GM18499 (cell line): ENCODE measurements at regions not wholly inside any gene's neighbourhood (a gene's known extent, or its start where the extent isn't known, plus 50 kb on each side); places are given as distances from the start of the nearest gene placed in this dataset.

ENCODE experiments used
- ATAC-seq: cut with Tn5 transposase; IDR thresholded peaks from one replicate; pipeline ENCODE4 v1.9.1; 2021; ENCODE audit warnings: moderate number of reproducible peaks; ENCODE audit not compliant: insufficient read depth, unreplicated experiment

GRCh38 chr2:41943159-41943558 is 104.7 kb upstream of the PKDCC start:
- ATAC-seq, result no peak

GRCh38 chr2:41944220-41944880 is 103.5 kb upstream of the PKDCC start:
- ATAC-seq, result no peak

- no peak for ATAC-seq
Observed at GRCh38 chr2:41947701-41948396, 100.0 kb upstream of the PKDCC start.

DNA sequence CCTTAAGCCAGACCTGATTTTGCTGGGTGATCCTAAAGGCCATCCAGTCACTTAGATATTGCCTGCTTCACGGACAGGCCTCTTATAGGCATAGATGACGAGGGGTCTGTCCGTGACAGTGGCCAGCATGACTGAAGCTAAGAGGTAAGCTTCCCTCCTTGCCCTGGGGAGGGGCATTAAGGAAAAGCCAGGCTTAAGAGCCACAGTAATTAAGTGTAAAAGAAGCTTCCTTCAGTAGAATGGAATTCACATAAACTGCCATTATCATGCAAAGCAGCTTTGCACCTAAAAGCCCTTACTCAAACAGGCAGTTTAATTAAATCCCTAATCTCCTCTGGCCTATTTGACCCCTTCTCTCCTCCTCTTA is 99.4 kb upstream of the PKDCC start:
- no peak for ATAC-seq

GRCh38 chr2:41949091-41949882 is 98.5 kb upstream of the PKDCC start:
- ATAC-seq, result no peak

DNA sequence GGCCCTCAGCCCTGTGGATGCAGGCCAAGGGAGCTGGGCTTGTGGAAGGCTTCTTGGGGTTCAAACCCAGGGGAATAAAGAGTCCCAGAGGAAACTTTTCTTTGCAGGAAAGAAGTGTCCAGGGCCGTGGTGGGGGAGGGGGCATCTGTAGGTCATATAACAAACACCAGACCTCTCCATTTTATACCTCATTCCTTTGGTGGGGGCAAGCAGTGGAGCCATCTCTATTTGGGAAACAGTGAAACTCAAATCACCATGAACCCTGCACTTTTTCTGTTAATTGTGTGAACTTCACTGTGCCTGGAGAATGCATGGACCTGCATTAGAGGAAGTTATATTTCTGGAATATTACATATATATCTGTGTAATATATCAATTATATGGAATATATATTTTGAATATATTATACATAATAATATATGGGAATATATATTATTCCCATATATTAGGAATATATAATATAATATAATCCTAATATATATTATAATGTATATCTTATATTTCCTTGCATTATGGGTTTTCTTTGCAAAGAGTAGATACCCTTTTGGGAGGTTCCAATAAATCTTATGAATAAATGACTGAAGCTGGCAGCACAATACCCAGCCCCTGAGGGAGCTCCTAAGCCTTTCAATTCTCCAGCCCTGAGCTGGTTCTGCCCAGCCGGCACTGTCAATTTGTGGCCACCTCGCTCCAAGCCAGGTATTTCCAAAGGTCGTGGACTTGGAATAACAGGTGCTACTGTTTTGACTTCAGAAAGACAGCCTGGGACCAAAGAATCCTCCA is 97.7 kb upstream of the PKDCC start:
- ATAC-seq, result no peak

DNA sequence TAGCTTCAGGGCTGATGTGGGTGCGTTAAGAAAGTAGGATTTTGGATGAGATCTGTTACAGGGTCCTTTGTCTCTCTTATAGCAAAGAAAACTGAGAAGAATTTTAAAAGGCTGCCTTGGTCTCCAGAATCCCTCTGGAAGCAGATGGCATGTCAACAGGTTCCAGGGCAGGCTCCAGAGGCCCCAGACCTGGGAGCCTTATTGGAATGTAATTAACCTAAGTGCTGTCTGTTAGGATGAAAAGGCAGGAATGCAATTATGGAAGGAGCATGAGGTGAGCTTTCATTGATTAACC is 97.2 kb upstream of the PKDCC start:
- ATAC-seq, result no peak

DNA sequence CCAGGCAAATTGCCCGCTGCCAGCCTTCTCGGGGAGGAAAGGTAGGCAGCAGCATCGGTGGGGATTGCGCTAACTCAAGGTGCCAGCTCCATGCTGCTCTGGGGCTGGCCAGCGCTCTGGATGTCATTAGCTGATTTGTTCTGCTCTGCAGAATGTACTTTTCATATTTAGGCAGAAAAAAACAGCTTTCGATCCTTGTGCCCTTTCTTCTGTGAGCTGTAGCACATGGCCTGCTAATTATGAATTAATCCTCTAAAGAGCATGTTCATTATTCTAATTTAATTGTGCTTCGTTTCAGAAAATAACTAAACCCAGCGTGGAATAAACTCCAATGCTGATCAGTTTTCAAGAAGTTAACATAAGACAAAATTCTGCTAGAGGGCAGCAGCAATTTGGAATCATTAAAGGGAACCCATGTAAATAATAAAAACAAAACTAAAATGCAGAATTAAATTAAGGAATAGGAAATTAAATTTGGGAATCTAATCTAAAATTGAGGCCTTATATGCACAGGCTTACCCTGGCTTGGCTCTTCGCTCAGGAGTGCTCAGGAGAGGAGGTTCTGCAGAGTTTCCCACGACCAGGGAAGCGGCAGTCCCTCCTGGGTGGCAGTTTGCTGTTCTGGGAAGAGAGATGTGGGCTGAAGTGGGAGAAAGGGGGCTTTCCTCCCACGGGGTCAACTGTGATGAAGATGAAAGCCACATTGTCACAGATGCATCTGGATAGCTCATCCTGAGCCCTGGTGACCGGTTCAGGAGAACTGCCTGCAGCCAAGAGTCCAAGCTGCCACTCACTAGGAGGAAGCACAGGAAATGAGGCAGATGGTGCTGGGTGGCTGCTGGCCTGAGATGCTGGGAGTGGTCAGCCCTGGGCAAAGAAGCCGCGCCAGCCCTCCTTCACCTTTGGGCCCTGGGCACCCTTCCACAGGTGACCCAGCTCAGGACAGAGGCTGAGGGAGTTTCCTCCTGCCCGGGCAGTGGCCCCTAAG is 93.2 kb upstream of the PKDCC start:
- no peak for ATAC-seq

- ATAC-seq, result no peak
Observed at GRCh38 chr2:41955316-41956043, 92.3 kb upstream of the PKDCC start.

- no peak for ATAC-seq
Observed at GRCh38 chr2:41957431-41957830, 90.4 kb upstream of the PKDCC start.

DNA sequence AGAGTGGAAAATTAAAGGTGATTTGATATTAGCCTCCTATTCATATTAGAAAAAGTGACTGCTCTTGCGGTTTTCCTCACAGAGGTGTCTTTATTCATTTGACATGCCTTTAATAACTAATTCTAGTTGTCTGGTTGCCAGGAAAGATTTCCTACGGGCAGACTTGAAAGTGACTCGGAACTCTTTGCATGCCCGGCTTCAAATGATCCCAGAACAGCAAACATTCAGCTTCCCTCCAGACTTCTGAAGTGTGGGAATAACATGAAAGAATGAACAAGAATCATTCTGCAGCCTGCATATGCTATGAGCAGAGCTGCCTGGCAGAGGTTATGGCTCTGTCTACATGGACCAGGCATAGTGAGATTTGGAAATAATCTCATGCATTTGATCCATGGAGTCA is 89.6 kb upstream of the PKDCC start:
- ATAC-seq, result no peak

DNA sequence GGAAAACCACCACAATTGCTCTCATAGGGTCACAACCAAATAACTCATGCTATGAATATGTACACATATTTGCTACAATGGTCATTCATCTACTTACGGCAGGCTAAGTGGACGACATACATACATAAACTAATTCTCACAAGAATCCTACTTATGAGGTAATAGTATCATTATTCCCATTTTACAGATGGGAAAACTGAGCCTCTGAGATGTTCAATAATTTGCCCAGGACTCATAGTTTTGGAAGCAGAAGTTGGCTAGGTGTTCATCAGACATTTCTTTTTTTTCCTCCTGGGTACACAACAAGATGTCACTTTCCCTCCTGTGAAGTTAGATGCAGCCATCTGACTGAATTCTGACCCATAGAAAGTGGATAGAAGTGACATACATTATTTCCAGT is 89.0 kb upstream of the PKDCC start:
- no peak for ATAC-seq

GRCh38 chr2:41959760-41960159 is 88.1 kb upstream of the PKDCC start:
- no peak for ATAC-seq

DNA sequence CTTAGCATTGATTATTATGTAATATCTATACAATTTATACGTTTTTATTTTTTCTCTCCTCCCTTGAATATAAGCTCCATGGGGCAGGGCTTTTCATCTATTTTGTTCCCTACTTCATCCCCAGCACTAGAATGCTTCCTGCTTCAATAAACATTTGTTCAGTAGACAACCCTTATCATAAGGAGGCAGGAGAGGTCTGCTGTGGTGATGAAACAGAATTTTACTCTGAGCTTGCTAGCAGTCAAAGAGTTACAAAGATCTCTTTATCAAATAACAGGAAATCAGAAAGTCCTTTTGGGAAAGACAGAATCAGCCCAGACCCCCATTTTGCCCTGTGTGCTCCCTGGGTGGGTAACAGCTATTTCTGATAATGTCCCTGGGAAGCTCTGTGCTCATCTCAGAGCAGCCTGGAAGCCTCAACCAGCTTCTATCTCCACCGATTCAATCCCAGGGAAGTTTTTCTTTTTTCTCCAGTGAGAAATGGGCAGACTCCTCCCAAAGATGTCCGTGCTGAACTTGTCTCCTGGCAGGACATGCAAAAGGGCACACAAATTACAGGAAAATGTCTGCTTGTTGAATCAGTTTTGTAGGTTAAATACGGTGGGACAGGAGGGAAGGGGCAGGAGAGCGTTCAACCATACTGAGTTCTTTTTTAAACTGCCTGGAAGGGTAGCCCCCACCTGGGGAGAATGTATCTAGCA is 84.7 kb upstream of the PKDCC start:
- ATAC-seq, result no peak

GRCh38 chr2:41963661-41964525 is 83.9 kb upstream of the PKDCC start:
- no peak for ATAC-seq

DNA sequence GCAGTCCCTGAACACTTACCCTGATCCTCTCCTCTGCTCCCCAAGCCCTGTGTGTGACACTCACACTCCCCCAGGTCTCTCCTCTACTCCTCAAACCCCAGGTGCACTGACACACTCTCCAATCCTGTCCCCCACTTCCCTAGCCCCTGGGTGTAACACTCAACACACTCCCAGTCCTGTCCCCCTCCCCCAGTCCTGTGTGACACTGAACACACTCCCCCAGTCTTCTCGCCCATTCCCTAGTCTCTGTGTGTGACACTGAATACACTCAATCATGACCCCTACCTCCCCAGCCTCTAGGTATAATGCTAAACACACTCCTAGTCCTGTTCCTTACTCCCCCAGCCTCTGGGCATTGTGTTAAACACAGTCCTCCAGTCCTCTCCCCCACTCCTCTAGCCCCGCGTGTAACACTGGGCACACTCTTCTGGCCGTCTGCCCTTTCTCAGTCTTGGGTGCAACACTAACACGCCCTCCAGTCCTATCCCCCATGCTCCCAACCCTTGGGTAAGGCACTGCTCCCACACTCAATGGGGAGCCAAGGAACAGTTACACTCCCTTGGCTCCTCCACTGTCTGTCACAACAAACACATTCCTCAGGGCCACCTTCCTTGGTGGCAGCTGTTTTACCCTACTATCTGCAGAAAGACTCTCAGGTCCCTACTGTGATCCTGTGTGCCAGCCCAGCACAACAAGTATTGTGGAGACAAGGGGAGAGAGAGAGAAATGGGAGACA is 82.5 kb upstream of the PKDCC start:
- ATAC-seq, result no peak

DNA sequence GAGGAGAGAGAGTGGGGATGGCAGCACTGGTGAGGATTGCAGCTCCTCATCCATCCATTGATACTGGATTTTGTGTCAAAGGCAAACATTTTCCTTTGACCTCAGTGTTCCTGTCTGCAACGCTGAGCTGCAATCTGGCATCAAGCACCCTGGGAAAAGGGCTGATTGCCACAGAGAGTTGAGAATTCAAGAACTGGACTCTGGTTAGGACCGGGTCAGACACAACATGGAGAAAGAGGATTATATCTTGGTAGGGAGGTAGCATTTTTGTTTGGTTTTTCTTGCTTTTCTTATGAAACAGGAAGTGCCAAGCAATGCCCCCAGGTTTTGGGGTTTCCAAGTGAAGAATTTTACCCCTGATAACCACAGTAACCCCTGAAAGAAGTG is 81.9 kb upstream of the PKDCC start:
- ATAC-seq, result no peak
